Adrenal gland (tissue), 5 donors: ENCODE measurements at regions not wholly inside any gene's neighbourhood (a gene's known extent, or its start where the extent isn't known, plus 50 kb on each side); places are given as distances from the start of the nearest gene placed in this dataset.

Experiments
- POLR2A ChIP-seq, 2 donors: fragments of 450-650 bp; IDR thresholded peaks; one replicate each; pipeline ENCODE4 v1.6.1; 2017; ENCODE audit warnings: antibody characterized with exemption in 2 of 2, mild to moderate bottlenecking in 2 of 2, moderate library complexity in 1 of 2
- TF ChIP-seq, protein P1 (sequence below), 6 experiments: fragments of 450-650 bp in 4 of 6; fragments of 200-600 bp in 2 of 6; sonication (generic) in 1 of 6; IDR thresholded peaks; 1 replicate in 5 of 6; 2 replicates in 1 of 6; pipeline versions ENCODE4 v1.5.1 to v1.8.0; 2016 to 2021; ENCODE audit warnings: antibody characterized with exemption in 6 of 6, mild to moderate bottlenecking in 2 of 6, moderate library complexity in 1 of 6
- donor health status: DM: no; HTN: no; CAD: no.

DNA sequence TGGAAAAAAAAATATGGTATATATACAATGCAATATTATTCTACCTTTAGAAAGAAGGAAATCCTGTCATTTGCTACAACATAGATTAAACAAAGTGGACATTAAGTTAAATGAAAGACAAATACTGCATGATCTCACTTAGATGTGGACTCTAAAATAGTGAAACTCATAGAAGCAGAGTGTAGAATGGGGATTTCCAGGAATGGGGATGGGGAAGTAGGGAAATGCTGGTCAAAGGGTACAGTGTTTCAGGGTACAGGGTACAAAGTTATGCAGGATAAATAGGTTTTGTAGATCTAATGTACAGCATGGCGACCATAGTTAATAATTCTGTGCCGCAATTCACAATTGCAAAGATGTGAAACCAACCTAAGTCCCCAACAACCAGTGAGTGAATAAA is 385.5 kb downstream of the SFMBT2 start:
- TF ChIP-seq, protein P1, sequence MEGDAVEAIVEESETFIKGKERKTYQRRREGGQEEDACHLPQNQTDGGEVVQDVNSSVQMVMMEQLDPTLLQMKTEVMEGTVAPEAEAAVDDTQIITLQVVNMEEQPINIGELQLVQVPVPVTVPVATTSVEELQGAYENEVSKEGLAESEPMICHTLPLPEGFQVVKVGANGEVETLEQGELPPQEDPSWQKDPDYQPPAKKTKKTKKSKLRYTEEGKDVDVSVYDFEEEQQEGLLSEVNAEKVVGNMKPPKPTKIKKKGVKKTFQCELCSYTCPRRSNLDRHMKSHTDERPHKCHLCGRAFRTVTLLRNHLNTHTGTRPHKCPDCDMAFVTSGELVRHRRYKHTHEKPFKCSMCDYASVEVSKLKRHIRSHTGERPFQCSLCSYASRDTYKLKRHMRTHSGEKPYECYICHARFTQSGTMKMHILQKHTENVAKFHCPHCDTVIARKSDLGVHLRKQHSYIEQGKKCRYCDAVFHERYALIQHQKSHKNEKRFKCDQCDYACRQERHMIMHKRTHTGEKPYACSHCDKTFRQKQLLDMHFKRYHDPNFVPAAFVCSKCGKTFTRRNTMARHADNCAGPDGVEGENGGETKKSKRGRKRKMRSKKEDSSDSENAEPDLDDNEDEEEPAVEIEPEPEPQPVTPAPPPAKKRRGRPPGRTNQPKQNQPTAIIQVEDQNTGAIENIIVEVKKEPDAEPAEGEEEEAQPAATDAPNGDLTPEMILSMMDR (IDR thresholded peaks at IDR 0.05), result no peak
- TF ChIP-seq POLR2A (IDR thresholded peaks at IDR 0.05), result no peak
